Activated CD8-positive, alpha-beta memory T cell treated with anti-CD3 and anti-CD28 coated beads for 48 hours (primary cell): ENCODE measurements at regions not wholly inside any gene's neighbourhood (a gene's known extent, or its start where the extent isn't known, plus 50 kb on each side); places are given as distances from the start of the nearest gene placed in this dataset.

Experiments
- DNase-seq, 3 experiments: peaks; one replicate each; pipeline ENCODE4 v3.0.0-alpha.2; 2020; ENCODE audit warnings: low read depth in 2 of 3, low spot score in 2 of 3

- no peak for DNase-seq
Observed at GRCh38 chr4:24070117-24070516, 180.3 kb upstream of the PPARGC1A start.

GRCh38 chr4:24067367-24068193, 177.7 kb upstream of the PPARGC1A start:
- DNase-seq: no peak

GRCh38 chr4:24065974-24066373, 176.1 kb upstream of the PPARGC1A start:
- DNase-seq: no peak

GRCh38 chr4:24063731-24064130, 173.9 kb upstream of the PPARGC1A start:
- no peak for DNase-seq

- DNase-seq: no peak
Observed at GRCh38 chr4:24060932-24061331, 171.1 kb upstream of the PPARGC1A start.

GRCh38 chr4:24059839-24060238, 170.0 kb upstream of the PPARGC1A start:
- DNase-seq: no peak

GRCh38 chr4:24057915-24058559, 168.2 kb upstream of the PPARGC1A start:
- no peak for DNase-seq

- no peak for DNase-seq
Observed at GRCh38 chr4:24056289-24056688, 166.4 kb upstream of the PPARGC1A start.

GRCh38 chr4:24055623-24056022, 165.8 kb upstream of the PPARGC1A start:
- no peak for DNase-seq

- no peak for DNase-seq
Observed at GRCh38 chr4:24054910-24055309, 165.1 kb upstream of the PPARGC1A start.

GRCh38 chr4:24053934-24054333, 164.1 kb upstream of the PPARGC1A start:
- no peak for DNase-seq

- DNase-seq: no peak
Observed at GRCh38 chr4:24044610-24045589, 155.1 kb upstream of the PPARGC1A start.

- no peak for DNase-seq
Observed at GRCh38 chr4:24042094-24042493, 152.2 kb upstream of the PPARGC1A start.

- no peak for DNase-seq
Observed at GRCh38 chr4:24040811-24041210, 151.0 kb upstream of the PPARGC1A start.

GRCh38 chr4:24033626-24034025, 143.8 kb upstream of the PPARGC1A start:
- no peak for DNase-seq

- no peak for DNase-seq
Observed at GRCh38 chr4:24032371-24032989, 142.6 kb upstream of the PPARGC1A start.

GRCh38 chr4:24026596-24026995, 136.7 kb upstream of the PPARGC1A start:
- no peak for DNase-seq

GRCh38 chr4:24024605-24025004, 134.8 kb upstream of the PPARGC1A start:
- DNase-seq: no peak

- no peak for DNase-seq
Observed at GRCh38 chr4:24024157-24024556, 134.3 kb upstream of the PPARGC1A start.

- DNase-seq: no peak
Observed at GRCh38 chr4:24015782-24016181, 125.9 kb upstream of the PPARGC1A start.
